RWPE2 (cell line): ENCODE measurements at regions not wholly inside any gene's neighbourhood (a gene's known extent, or its start where the extent isn't known, plus 50 kb on each side); places are given as distances from the start of the nearest gene placed in this dataset.

Source experiments
- ATAC-seq: fragments of 200-7000 bp; cut with Tn5 transposase; 3 replicates; pipeline ENCODE4 v1.9.1; 2021; ENCODE audit warnings: low read depth
- DNase-seq: peaks from one replicate; pipeline ENCODE4 v3.0.0-alpha.2; 2020; ENCODE audit warnings: low spot score
- H3K27ac ChIP-seq: fragments of 450-650 bp; 2 replicates; pipeline ENCODE4 v1.5.1; 2017; ENCODE audit warnings: mild to moderate bottlenecking; ENCODE audit not compliant: poor library complexity, severe bottlenecking
- H3K27me3 ChIP-seq: fragments of 250-450 bp; sonication (Bioruptor Pico); 2 replicates; pipeline ENCODE4 v1.5.1; 2021; ENCODE audit warnings: mild to moderate bottlenecking, moderate library complexity; ENCODE audit not compliant: insufficient read depth, poor library complexity, severe bottlenecking
- H3K36me3 ChIP-seq: fragments of 250-450 bp; sonication (Bioruptor Pico); 2 replicates; pipeline ENCODE4 v1.5.1; 2020; ENCODE audit warnings: low read depth, mild to moderate bottlenecking, moderate library complexity
- H3K4me1 ChIP-seq: fragments of 250-450 bp; sonication (Bioruptor Pico); 2 replicates; pipeline ENCODE4 v1.5.1; 2021; ENCODE audit warnings: mild to moderate bottlenecking, moderate library complexity; ENCODE audit not compliant: insufficient read depth, poor library complexity, severe bottlenecking
- H3K4me3 ChIP-seq: fragments of 250-450 bp; sonication (Bioruptor Pico); 2 replicates; pipeline ENCODE4 v1.5.1; 2021; ENCODE audit warnings: mild to moderate bottlenecking, moderate library complexity; ENCODE audit not compliant: severe bottlenecking
- H3K9me3 ChIP-seq: fragments of 250-450 bp; sonication (Bioruptor Pico); 2 replicates; pipeline ENCODE4 v1.5.1; 2021; ENCODE audit warnings: mild to moderate bottlenecking, moderate library complexity; ENCODE audit not compliant: severe bottlenecking
- CTCF ChIP-seq: fragments of 450-650 bp; IDR thresholded peaks from one replicate; pipeline ENCODE4 v1.5.1; 2017; ENCODE audit warnings: mild to moderate bottlenecking, moderate library complexity; ENCODE audit not compliant: poor library complexity, severe bottlenecking

GRCh38 chr5:71977311-71977710, 130.0 kb upstream of the MAP1B start:
- H3K9me3 ChIP-seq: peaks cover 10% of the 10 kb centered on the region
- H3K27me3 ChIP-seq: no peaks in the 10 kb centered on the region
- TF ChIP-seq CTCF: no peak
- no peaks in the 10 kb centered on the region for H3K4me1 ChIP-seq
- no peaks in the 10 kb centered on the region for H3K36me3 ChIP-seq
- no peak for ATAC-seq
- DNase-seq: no peak
- no peak overlapping the region for H3K4me3 ChIP-seq
- H3K27ac ChIP-seq: no peak overlapping the region

- ATAC-seq (no peak), DNase-seq (no peak)
- Histone ChIP-seq H3K27ac (no peak overlapping the region), H3K4me1 (no peaks in the 10 kb centered on the region), H3K27me3 (no peaks in the 10 kb centered on the region), H3K36me3 (no peaks in the 10 kb centered on the region), H3K4me3 (no peak overlapping the region), H3K9me3 (peaks cover 12% of the 10 kb centered on the region)
- no peak for TF ChIP-seq CTCF
These were observed 129.1 kb upstream of the MAP1B start for GRCh38 chr5:71978216-71978615.

GRCh38 chr5:71982717-71983395, 124.4 kb upstream of the MAP1B start:
- no peaks in the 10 kb centered on the region for H3K36me3 ChIP-seq
- H3K9me3 ChIP-seq: peaks cover 12% of the 10 kb centered on the region
- no peaks in the 10 kb centered on the region for H3K27me3 ChIP-seq
- no peak for ATAC-seq
- DNase-seq: no peak
- H3K27ac ChIP-seq: no peak overlapping the region
- H3K4me3 ChIP-seq: no peak overlapping the region
- no peak for TF ChIP-seq CTCF
- no peaks in the 10 kb centered on the region for H3K4me1 ChIP-seq

GRCh38 chr5:71986101-71986500, 121.2 kb upstream of the MAP1B start:
- H3K9me3 ChIP-seq: peaks cover 11% of the 10 kb centered on the region
- no peak overlapping the region for H3K4me3 ChIP-seq
- no peaks in the 10 kb centered on the region for H3K36me3 ChIP-seq
- no peak overlapping the region for H3K27ac ChIP-seq
- no peaks in the 10 kb centered on the region for H3K4me1 ChIP-seq
- no peak for TF ChIP-seq CTCF
- no peak for DNase-seq
- no peak for ATAC-seq
- no peaks in the 10 kb centered on the region for H3K27me3 ChIP-seq

- H3K27me3 ChIP-seq: peaks cover 7% of the 10 kb centered on the region
- H3K27ac ChIP-seq: no peak overlapping the region
- TF ChIP-seq CTCF: no peak
- H3K9me3 ChIP-seq: no peaks in the 10 kb centered on the region
- DNase-seq (no peak), ATAC-seq (no peak)
- H3K4me1 ChIP-seq: no peaks in the 10 kb centered on the region
- no peak overlapping the region for H3K4me3 ChIP-seq
- no peaks in the 10 kb centered on the region for H3K36me3 ChIP-seq
These were observed 118.5 kb upstream of the MAP1B start for GRCh38 chr5:71988808-71989207.
